ENCODE measurements at regions not wholly inside any gene's neighbourhood (a gene's known extent, or its start where the extent isn't known, plus 50 kb on each side); places are given as distances from the start of the nearest gene placed in this dataset.
"Not testable (repeated sequence)": the region's sequence is repeated elsewhere in the genome, so short reads cannot be mapped to it uniquely, and the experiment has no call there.

GRCh38 chr20:7734216-7734615 lies 206.0 kb downstream of the HAO1 start:
- DNase-seq (ENCODE audit: low read depth in 3 of 3, low spot score in 2 of 3) = no peak

- no peak for DNase-seq (ENCODE audit: low read depth in 3 of 3, low spot score in 2 of 3)
These were observed 203.9 kb downstream of the HAO1 start for GRCh38 chr20:7736336-7736735.

GRCh38 chr20:7741866-7742265 lies 198.4 kb downstream of the HAO1 start:
- DNase-seq (ENCODE audit: low read depth in 3 of 3, low spot score in 2 of 3) = no peak

GRCh38 chr20:7742479-7742878 lies 197.8 kb downstream of the HAO1 start:
- DNase-seq (ENCODE audit: low read depth in 3 of 3, low spot score in 2 of 3) = no peak

GRCh38 chr20:7744411-7744810 lies 195.8 kb downstream of the HAO1 start:
- no peak for DNase-seq (ENCODE audit: low read depth in 3 of 3, low spot score in 2 of 3)

- no peak for DNase-seq (ENCODE audit: low read depth in 3 of 3, low spot score in 2 of 3)
These were observed 191.6 kb downstream of the HAO1 start for GRCh38 chr20:7748624-7749023.

- DNase-seq (ENCODE audit: low read depth in 3 of 3, low spot score in 2 of 3) = no peak
These were observed 186.2 kb downstream of the HAO1 start for GRCh38 chr20:7754102-7754501.

GRCh38 chr20:7758406-7758805 lies 181.9 kb downstream of the HAO1 start:
- DNase-seq (ENCODE audit: low read depth in 3 of 3, low spot score in 2 of 3) = no peak

GRCh38 chr20:7760247-7761031 lies 179.8 kb downstream of the HAO1 start:
- DNase-seq (ENCODE audit: low read depth in 3 of 3, low spot score in 2 of 3) = no peak

- no peak for DNase-seq (ENCODE audit: low read depth in 3 of 3, low spot score in 2 of 3)
These were observed 175.0 kb downstream of the HAO1 start for GRCh38 chr20:7765221-7765620.

- DNase-seq (ENCODE audit: low read depth in 3 of 3, low spot score in 2 of 3) = no peak
These were observed 170.2 kb downstream of the HAO1 start for GRCh38 chr20:7770046-7770445.

- peak in 2 of 3 donors; percentile 7 to 8 for DNase-seq (ENCODE audit: low read depth in 3 of 3, low spot score in 2 of 3)
These were observed 169.7 kb downstream of the HAO1 start for GRCh38 chr20:7770578-7770977.

- no peak for DNase-seq (ENCODE audit: low read depth in 3 of 3, low spot score in 2 of 3)
These were observed 167.9 kb downstream of the HAO1 start for GRCh38 chr20:7772371-7772770.

- no peak for DNase-seq (ENCODE audit: low read depth in 3 of 3, low spot score in 2 of 3)
These were observed 166.7 kb downstream of the HAO1 start for GRCh38 chr20:7773511-7773910.

- DNase-seq (ENCODE audit: low read depth in 3 of 3, low spot score in 2 of 3) = no peak
These were observed 165.2 kb downstream of the HAO1 start for GRCh38 chr20:7775072-7775471.

GRCh38 chr20:7776148-7776547 lies 164.1 kb downstream of the HAO1 start:
- DNase-seq (ENCODE audit: low read depth in 3 of 3, low spot score in 2 of 3) = no peak

- no peak for DNase-seq (ENCODE audit: low read depth in 3 of 3, low spot score in 2 of 3)
These were observed 150.1 kb downstream of the HAO1 start for GRCh38 chr20:7790189-7790588.

- DNase-seq (ENCODE audit: low read depth in 3 of 3, low spot score in 2 of 3) = no peak
These were observed 147.9 kb downstream of the HAO1 start for GRCh38 chr20:7792150-7792869.

GRCh38 chr20:7798176-7798575 lies 142.1 kb downstream of the HAO1 start:
- no peak for DNase-seq (ENCODE audit: low read depth in 3 of 3, low spot score in 2 of 3)

- no peak for DNase-seq (ENCODE audit: low read depth in 3 of 3, low spot score in 2 of 3)
These were observed 140.4 kb downstream of the HAO1 start for GRCh38 chr20:7799862-7800261.

GRCh38 chr20:7803411-7804151 lies 136.7 kb downstream of the HAO1 start:
- not testable (repeated sequence) for DNase-seq (ENCODE audit: low read depth in 3 of 3, low spot score in 2 of 3)

GRCh38 chr20:7806831-7807230 lies 133.4 kb downstream of the HAO1 start:
- no peak for DNase-seq (ENCODE audit: low read depth in 3 of 3, low spot score in 2 of 3)
